ENCODE measurements at regions not wholly inside any gene's neighbourhood (a gene's known extent, or its start where the extent isn't known, plus 50 kb on each side); places are given as distances from the start of the nearest gene placed in this dataset.
"Not testable (repeated sequence)": the region's sequence is repeated elsewhere in the genome, so short reads cannot be mapped to it uniquely, and the experiment has no call there.

DNA sequence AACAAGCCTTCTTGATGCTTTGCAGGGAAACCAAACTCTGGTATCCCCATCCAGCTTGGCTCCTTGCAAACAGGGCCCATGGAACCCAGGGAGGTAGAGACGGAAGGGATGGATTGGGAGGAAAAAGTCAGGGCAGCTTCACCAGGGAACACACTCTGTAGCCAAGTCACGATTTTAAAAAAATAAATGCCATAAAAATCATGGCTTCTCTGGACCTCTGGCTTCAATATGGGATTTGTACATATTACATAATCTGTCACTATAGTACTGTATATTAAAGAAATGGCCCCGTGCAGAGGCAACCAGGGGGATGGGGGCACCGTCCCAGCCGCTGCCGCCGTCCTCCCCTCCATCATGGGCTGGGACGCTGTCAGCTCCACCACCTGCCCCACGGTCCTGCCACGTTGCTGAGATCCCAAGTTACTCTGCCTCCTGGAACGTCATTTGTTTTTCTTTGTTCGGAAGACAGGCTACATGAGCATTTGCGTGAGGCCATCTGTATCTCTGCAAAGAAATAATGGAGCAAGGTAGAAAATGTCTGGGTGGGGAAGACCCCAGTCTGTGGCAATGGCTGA, 313.3 kb downstream of the ZNF536 start:
- H3K9me3 ChIP-seq (ENCODE audit: control insufficient read depth, low read length), result no peaks in the 10 kb centered on the region
- no peaks in the 10 kb centered on the region for H3K27me3 ChIP-seq (ENCODE audit: control insufficient read depth, insufficient read depth, low read length)
- no peaks in the 10 kb centered on the region for H3K4me1 ChIP-seq (ENCODE audit: control insufficient read depth, insufficient read depth, low read length)
- H3K4me3 ChIP-seq (ENCODE audit: low read length), result no peak overlapping the region
- no peaks in the 10 kb centered on the region for H3K36me3 ChIP-seq (ENCODE audit: control insufficient read depth, insufficient read depth, low read length)
- no peak overlapping the region for H3K9ac ChIP-seq (ENCODE audit: low read length)

DNA sequence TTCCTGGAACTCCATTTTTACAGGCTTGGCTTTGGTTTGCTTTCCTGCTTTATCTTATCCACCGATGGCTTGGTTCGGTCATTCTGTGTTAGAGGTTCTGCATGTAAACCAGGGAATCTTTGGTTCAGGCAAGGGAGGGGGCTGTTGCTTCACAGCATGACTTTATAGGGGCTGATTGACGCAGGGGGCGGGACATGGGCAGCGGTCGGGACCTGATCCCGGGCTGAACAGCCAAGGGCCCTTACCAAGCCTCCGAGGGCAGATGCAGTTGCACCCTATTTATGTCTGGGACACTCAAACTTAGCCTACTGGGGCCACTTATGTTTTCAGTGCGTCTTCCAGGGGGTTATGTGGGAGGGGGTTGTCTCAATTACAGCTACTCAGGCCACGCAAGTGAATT, 312.4 kb downstream of the ZNF536 start:
- H3K36me3 ChIP-seq (ENCODE audit: control insufficient read depth, insufficient read depth, low read length), result no peaks in the 10 kb centered on the region
- H3K4me1 ChIP-seq (ENCODE audit: control insufficient read depth, insufficient read depth, low read length), result no peaks in the 10 kb centered on the region
- H3K27me3 ChIP-seq (ENCODE audit: control insufficient read depth, insufficient read depth, low read length), result no peaks in the 10 kb centered on the region

DNA sequence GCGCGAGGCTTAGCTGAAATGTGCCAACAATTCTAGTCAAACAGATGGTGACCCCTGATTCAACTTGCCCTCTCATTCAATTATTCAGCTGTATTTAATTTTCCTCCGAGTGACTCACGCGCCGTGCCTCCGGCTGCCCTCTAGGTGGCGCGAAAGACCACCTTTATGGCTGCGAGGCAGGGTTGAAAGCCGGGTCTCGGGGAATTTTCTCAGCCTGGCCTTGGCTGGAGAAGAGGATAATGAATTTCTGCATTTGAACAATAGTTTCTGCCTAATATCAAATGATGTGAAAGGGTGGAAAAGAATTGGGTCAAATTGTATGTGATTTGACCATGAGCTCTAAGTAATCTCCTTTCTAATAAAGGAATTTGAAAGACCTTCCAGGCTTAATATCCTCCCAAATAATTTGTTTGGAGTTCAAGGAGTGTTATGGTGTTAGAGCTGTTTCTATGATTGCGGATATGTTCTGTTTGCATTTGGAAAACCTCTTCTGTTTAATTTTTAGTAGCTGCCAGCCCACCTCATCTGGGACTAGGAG, 310.9 kb downstream of the ZNF536 start:
- H3K9me3 ChIP-seq (ENCODE audit: control insufficient read depth, low read length), result no peaks in the 10 kb centered on the region
- no peaks in the 10 kb centered on the region for H3K36me3 ChIP-seq (ENCODE audit: control insufficient read depth, insufficient read depth, low read length)
- H3K4me1 ChIP-seq (ENCODE audit: control insufficient read depth, insufficient read depth, low read length), result no peaks in the 10 kb centered on the region
- no peaks in the 10 kb centered on the region for H3K27me3 ChIP-seq (ENCODE audit: control insufficient read depth, insufficient read depth, low read length)
- H3K9ac ChIP-seq (ENCODE audit: low read length), result no peak overlapping the region
- H3K4me3 ChIP-seq (ENCODE audit: low read length), result no peak overlapping the region

More for the DNA sequence above, 312.4 kb downstream of the ZNF536 start:
- Histone ChIP-seq H3K4me3 (ENCODE audit: low read length) (no peak overlapping the region), H3K9me3 (ENCODE audit: control insufficient read depth, low read length) (no peaks in the 10 kb centered on the region), H3K9ac (ENCODE audit: low read length) (no peak overlapping the region)

DNA sequence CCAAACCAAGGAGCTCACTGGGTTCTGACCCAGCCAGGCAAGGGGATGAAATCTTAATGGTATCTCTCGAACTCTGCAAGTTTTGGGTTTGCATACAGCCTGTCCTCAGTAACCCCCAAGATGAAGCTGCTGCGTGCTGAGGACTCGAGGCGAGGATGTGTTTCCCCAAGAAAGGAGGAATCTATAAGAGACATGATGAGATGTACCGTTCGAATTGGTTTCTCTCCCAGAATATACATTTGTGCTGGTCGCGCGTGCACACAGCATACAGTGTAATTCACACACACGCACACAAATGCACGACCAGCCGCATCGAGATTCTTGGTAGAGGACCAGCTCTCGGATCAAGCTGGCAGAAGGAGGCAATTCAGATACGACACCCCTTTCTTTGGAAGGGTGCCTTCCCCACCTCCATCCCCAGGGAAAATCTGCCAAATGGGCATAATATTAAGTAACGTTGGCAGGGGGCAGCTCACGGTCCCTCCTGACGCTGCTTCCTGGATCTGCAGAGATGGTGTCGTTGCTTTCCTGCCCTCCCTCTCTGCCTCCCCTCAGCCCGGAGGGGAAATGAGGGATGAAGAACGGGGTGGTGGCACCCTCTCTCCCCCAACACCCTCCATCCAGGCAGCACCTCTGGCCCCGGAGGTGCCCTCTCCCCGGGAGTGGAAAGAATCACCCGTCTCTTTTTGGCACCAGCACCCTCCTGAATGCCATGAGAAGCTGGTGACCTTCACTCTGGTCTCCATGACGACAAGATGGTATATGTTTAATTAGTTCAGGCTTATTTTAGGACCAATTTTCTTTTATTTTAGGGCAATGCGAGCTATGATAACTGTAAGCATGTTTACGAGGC, 310.2 kb downstream of the ZNF536 start:
- Histone ChIP-seq H3K4me1 (ENCODE audit: control insufficient read depth, insufficient read depth, low read length) (no peaks in the 10 kb centered on the region), H3K9ac (ENCODE audit: low read length) (no peak overlapping the region), H3K4me3 (ENCODE audit: low read length) (no peak overlapping the region), H3K36me3 (ENCODE audit: control insufficient read depth, insufficient read depth, low read length) (no peaks in the 10 kb centered on the region), H3K27me3 (ENCODE audit: control insufficient read depth, insufficient read depth, low read length) (no peaks in the 10 kb centered on the region), H3K9me3 (ENCODE audit: control insufficient read depth, low read length) (no peaks in the 10 kb centered on the region)

DNA sequence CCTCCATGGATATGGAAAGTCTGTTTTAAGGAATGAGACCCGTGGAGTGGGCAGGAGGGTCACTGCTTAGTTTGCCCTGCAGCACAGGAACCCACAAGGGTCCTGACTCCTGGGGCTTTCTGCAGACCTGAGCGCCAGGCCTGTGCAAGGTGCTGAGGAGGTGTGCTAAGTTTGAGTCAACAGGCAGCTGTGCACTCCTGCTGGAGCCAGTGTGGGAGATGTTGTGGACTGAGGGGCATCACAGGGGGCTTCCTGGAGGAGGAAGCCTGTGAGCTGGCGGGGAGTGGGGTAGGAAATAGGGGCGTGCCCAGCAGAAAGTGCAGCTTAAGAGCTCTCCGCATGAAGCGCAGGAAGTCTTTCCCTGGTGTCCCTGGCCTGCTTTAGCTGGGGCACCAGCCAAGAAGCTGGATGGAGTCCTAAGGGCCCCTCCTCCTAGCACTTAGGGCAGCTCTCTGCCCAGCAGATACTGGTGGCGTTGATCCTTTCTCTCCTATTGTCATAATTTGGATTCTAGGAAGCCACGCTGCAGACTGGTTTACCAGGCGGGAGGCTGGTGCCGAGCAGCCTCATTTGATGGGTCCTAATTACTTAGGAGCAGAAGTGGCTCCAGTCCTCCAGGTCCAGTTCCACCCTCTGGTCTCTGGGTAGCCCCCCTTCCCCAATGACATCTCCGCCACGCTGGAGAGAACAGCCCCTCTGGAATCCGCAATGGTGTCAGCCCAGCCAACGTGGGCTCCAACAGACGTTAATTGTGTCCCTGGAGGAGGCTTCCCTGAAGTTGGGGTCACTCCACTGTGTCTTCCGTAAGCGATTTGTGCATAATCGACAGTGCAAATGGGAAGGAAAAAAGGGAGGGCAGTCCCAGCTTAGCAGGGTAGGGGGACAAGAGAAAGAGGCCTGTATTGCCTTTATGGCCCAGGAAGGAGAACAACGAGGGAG, 309.2 kb downstream of the ZNF536 start:
- Histone ChIP-seq H3K4me3 (ENCODE audit: low read length) (no peak overlapping the region), H3K4me1 (ENCODE audit: control insufficient read depth, insufficient read depth, low read length) (no peaks in the 10 kb centered on the region), H3K27me3 (ENCODE audit: control insufficient read depth, insufficient read depth, low read length) (no peaks in the 10 kb centered on the region), H3K9ac (ENCODE audit: low read length) (no peak overlapping the region), H3K9me3 (ENCODE audit: control insufficient read depth, low read length) (no peaks in the 10 kb centered on the region), H3K36me3 (ENCODE audit: control insufficient read depth, insufficient read depth, low read length) (no peaks in the 10 kb centered on the region)

DNA sequence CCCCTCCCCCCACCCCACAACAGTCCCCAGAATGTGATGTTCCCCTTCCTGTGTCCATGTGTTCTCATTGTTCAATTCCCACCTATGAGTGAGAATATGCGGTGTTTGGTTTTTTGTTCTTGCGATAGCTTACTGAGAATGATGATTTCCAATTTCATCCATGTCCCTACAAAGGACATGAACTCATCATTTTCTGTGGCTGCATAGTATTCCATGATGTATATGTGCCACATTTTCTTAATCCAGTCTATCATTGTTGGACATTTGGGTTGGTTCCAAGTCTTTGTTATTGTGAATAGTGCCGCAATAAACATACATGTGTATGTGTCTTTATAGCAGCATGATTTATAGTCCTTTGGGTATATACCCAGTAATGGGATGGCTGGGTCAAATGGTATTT, 308.2 kb downstream of the ZNF536 start:
- not testable (repeated sequence) for H3K4me3 ChIP-seq (ENCODE audit: low read length); H3K9ac ChIP-seq (ENCODE audit: low read length); H3K36me3 ChIP-seq (ENCODE audit: control insufficient read depth, insufficient read depth, low read length); H3K9me3 ChIP-seq (ENCODE audit: control insufficient read depth, low read length); H3K27me3 ChIP-seq (ENCODE audit: control insufficient read depth, insufficient read depth, low read length); H3K4me1 ChIP-seq (ENCODE audit: control insufficient read depth, insufficient read depth, low read length)

DNA sequence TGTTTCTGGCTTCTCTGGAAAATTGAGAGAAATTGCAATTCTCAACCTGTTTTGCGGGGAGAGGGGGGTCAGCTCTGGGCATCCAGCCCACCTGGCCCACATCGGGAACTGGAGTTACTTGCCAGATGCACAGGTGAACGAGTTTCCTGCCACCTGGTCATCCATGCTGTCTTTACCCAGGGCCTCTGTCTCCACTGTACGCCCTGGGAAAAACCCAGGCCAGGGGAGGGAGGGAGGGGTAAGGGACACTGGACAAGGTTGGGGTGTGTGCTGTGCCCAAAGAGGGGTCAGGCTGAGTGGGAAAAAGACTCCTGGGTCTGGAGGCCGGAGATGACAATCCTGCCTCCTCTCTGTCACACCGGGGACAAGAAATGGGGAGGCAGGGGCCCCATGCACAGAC, 307.6 kb downstream of the ZNF536 start:
- no peaks in the 10 kb centered on the region for H3K4me1 ChIP-seq (ENCODE audit: control insufficient read depth, insufficient read depth, low read length)
- no peak overlapping the region for H3K9ac ChIP-seq (ENCODE audit: low read length)
- H3K9me3 ChIP-seq (ENCODE audit: control insufficient read depth, low read length), result no peaks in the 10 kb centered on the region
- no peak overlapping the region for H3K4me3 ChIP-seq (ENCODE audit: low read length)
- no peaks in the 10 kb centered on the region for H3K36me3 ChIP-seq (ENCODE audit: control insufficient read depth, insufficient read depth, low read length)
- no peaks in the 10 kb centered on the region for H3K27me3 ChIP-seq (ENCODE audit: control insufficient read depth, insufficient read depth, low read length)

DNA sequence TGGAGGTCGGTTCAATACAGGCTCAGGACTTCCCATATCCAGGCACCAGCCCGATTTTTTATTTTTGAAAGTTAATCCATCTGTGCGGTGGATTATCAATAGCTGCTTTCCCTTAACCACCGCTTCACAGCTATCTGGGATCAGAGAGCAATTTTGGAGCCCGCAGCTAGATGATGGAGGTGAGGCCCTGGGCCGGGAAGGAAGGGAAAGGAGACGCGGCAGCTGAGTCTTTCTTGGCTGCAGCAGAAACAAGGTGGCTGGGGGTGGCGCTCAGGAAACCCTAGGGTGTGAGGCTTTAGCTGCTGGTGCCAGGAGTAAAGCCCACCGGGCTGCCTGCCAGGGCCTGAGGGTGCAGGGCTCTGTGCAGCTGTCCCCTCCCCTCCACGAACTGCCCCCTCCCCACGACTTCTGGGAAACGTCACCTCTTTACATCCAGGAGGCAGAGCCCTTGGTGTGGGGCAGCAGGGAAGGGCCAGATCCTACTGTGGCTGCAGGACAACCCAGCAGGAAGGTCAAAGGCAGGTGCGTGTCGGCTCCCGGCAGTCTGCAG, 307.0 kb downstream of the ZNF536 start:
- no peak overlapping the region for H3K9ac ChIP-seq (ENCODE audit: low read length)
- H3K4me3 ChIP-seq (ENCODE audit: low read length), result no peak overlapping the region

DNA sequence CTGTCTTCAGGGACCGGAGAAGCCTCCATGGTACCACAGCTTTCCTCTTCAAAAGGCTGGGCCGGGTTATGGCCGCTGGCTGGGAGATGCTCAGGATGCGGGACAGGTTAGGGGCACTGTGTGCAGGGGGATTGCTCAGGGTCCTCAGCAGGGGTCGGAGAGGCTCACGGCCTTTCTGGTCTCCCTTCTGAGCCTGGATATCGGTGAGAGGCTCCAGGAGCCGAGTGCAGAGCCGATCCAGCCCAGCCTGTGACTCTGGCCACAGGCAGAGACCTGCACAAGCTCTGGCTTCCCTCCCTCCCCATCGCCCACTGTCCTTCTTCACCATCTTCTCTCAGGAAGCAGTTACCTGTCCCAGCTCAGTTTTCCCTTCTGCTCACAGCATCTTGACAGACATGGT, 306.0 kb downstream of the ZNF536 start:
- no peak overlapping the region for H3K4me3 ChIP-seq (ENCODE audit: low read length)
- H3K27me3 ChIP-seq (ENCODE audit: control insufficient read depth, insufficient read depth, low read length), result no peaks in the 10 kb centered on the region
- no peak overlapping the region for H3K9ac ChIP-seq (ENCODE audit: low read length)
- no peaks in the 10 kb centered on the region for H3K36me3 ChIP-seq (ENCODE audit: control insufficient read depth, insufficient read depth, low read length)
- no peaks in the 10 kb centered on the region for H3K9me3 ChIP-seq (ENCODE audit: control insufficient read depth, low read length)
- H3K4me1 ChIP-seq (ENCODE audit: control insufficient read depth, insufficient read depth, low read length), result no peaks in the 10 kb centered on the region

More for the DNA sequence above, 307.0 kb downstream of the ZNF536 start:
- Histone ChIP-seq H3K9me3 (ENCODE audit: control insufficient read depth, low read length) (no peaks in the 10 kb centered on the region), H3K27me3 (ENCODE audit: control insufficient read depth, insufficient read depth, low read length) (no peaks in the 10 kb centered on the region), H3K36me3 (ENCODE audit: control insufficient read depth, insufficient read depth, low read length) (no peaks in the 10 kb centered on the region), H3K4me1 (ENCODE audit: control insufficient read depth, insufficient read depth, low read length) (no peaks in the 10 kb centered on the region)

DNA sequence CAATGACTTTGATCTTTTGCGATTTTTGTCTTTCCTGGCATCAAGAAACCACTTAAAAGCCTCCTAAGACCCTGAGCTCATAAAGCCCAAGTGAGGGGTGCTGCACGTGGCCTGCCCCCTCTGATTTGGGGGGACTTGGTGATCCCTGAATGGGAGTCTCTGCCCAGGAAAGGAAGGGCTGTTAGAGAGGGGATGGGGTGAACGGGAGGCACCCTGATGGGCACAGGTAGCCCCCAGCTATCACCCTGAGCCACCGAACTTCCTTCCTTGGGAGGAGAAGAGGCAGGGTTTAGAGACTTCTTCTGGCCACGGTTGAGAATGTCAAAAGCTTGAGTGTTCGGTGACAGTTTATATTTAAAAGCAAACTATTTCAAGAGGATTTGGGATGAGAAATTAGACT, 305.5 kb downstream of the ZNF536 start:
- Histone ChIP-seq H3K9ac (ENCODE audit: low read length) (no peak overlapping the region), H3K4me3 (ENCODE audit: low read length) (no peak overlapping the region)

DNA sequence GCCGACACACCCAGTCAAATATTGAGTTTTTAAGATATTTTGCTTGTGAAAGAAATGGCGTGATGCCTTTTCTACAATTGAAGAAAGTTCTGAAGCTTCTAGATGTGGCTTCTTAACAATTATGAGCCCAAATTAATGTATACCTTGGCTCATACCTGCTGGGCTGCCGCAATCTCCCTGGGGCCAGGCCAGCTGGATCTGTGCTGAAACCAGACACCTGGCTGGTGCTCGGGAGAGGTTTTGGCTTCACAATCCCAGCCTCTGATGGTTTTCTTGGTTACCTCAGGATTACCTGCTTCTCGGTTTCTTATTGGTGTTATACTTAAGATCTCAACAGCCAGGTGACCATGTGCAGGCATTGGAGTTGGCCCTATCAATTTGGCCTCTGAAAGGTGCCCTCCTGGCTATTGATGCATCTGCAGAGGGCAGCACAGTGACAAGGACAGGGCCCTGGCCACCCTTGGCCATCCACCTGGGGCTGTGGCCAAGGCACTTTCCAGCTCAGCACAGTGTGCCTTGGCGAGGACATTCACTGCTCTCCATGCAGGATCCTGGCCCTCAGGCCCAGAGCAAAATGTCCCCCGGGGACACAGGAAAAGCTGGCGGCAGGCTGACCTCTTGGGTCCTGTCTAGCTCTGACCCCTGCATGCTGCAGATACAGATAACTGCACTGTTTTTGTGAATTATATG, 305.0 kb downstream of the ZNF536 start:
- H3K27me3 ChIP-seq (ENCODE audit: control insufficient read depth, insufficient read depth, low read length), result no peaks in the 10 kb centered on the region
- H3K9me3 ChIP-seq (ENCODE audit: control insufficient read depth, low read length), result no peaks in the 10 kb centered on the region
- no peaks in the 10 kb centered on the region for H3K36me3 ChIP-seq (ENCODE audit: control insufficient read depth, insufficient read depth, low read length)
- no peak overlapping the region for H3K9ac ChIP-seq (ENCODE audit: low read length)
- H3K4me3 ChIP-seq (ENCODE audit: low read length), result no peak overlapping the region
- H3K4me1 ChIP-seq (ENCODE audit: control insufficient read depth, insufficient read depth, low read length), result no peaks in the 10 kb centered on the region

More for the DNA sequence above, 305.5 kb downstream of the ZNF536 start:
- no peaks in the 10 kb centered on the region for H3K9me3 ChIP-seq (ENCODE audit: control insufficient read depth, low read length)
- no peaks in the 10 kb centered on the region for H3K36me3 ChIP-seq (ENCODE audit: control insufficient read depth, insufficient read depth, low read length)
- no peaks in the 10 kb centered on the region for H3K27me3 ChIP-seq (ENCODE audit: control insufficient read depth, insufficient read depth, low read length)
- H3K4me1 ChIP-seq (ENCODE audit: control insufficient read depth, insufficient read depth, low read length), result no peaks in the 10 kb centered on the region
